B cell (primary cell): ENCODE measurements at regions not wholly inside any gene's neighbourhood (a gene's known extent, or its start where the extent isn't known, plus 50 kb on each side); places are given as distances from the start of the nearest gene placed in this dataset.

Experiments
- ATAC-seq: fragments of 200-7000 bp; cut with Tn5 transposase; one replicate; pipeline ENCODE4 v1.10.0; 2021; ENCODE audit warnings: low read depth, mild to moderate bottlenecking, moderate number of reproducible peaks, moderate library complexity
- CTCF ChIA-PET: fragments of 350-600 bp; sonication (Branson Sonifier 250); formaldehyde crosslinking; loops from one replicate; lab custom pipeline; 2021; ENCODE audit warnings: antibody characterized with exemption, inconsistent platforms; lab: Charles Lee
- POLR2A ChIA-PET: fragments of 350-600 bp; sonication (Branson Sonifier 250); formaldehyde crosslinking; loops from one replicate; lab custom pipeline; 2021; ENCODE audit warnings: antibody characterized with exemption; lab: Charles Lee
- DNase-seq: peaks from one replicate; pipeline ENCODE4 v3.0.0; 2013
- H2AFZ ChIP-seq: 2 replicates; pipeline ENCODE4 v1.6.1; 2012; ENCODE audit warnings: mild to moderate bottlenecking, low read depth, low read length; ENCODE audit not compliant: insufficient read depth, poor library complexity, severe bottlenecking
- H3K27ac ChIP-seq, 2 donors: 1 replicate in 1 of 2; 2 replicates in 1 of 2; pipeline ENCODE4 v1.5.1; 2012 to 2013; ENCODE audit warnings: low read length in 2 of 2, mild to moderate bottlenecking in 2 of 2, moderate library complexity in 1 of 2
- H3K27me3 ChIP-seq, 4 experiments: fragments of 200-600 bp in 1 of 4; sonication (generic) in 1 of 4; replicated peaks in 1 of 4; 1 replicate in 2 of 4; 2 replicates in 2 of 4; pipeline versions ENCODE4 v1.6.1 to v1.7.0; 2013 to 2016; ENCODE audit warnings: low read length in 3 of 4, mild to moderate bottlenecking in 2 of 4, mixed read lengths in 1 of 4, moderate library complexity in 1 of 4; ENCODE audit not compliant: insufficient read depth in 4 of 4, control insufficient read depth in 3 of 4; ENCODE audit errors: control extremely low read depth in 1 of 4
- H3K36me3 ChIP-seq, 2 experiments: replicated peaks in 1 of 2; 1 replicate in 1 of 2; 2 replicates in 1 of 2; pipeline versions ENCODE4 v1.6.1 to v1.7.1; 2013; ENCODE audit warnings: low read length in 1 of 2; ENCODE audit not compliant: insufficient read depth in 2 of 2, control insufficient read depth in 1 of 2; ENCODE audit errors: control extremely low read depth in 1 of 2, extremely low read depth in 1 of 2
- H3K4me1 ChIP-seq, 2 donors: fragments of 200-600 bp in 1 of 2; sonication (generic) in 1 of 2; 1 replicate in 1 of 2; 2 replicates in 1 of 2; pipeline versions ENCODE4 v1.5.1 to v1.6.1; 2013 to 2017; ENCODE audit warnings: low read length in 2 of 2; ENCODE audit not compliant: control insufficient read depth in 2 of 2, insufficient read depth in 2 of 2
- H3K4me2 ChIP-seq: replicated peaks from 2 replicates; pipeline ENCODE3; 2012; ENCODE audit warnings: mild to moderate bottlenecking, low read depth, low read length; ENCODE audit not compliant: poor library complexity, severe bottlenecking
- H3K4me3 ChIP-seq, 5 experiments: fragments of 200-600 bp in 1 of 5; sonication (generic) in 1 of 5; 1 replicate in 3 of 5; 2 replicates in 2 of 5; pipeline versions ENCODE4 v1.5.1 to v1.7.0; 2011 to 2016; ENCODE audit warnings: low read length in 4 of 5, mild to moderate bottlenecking in 4 of 5, low read depth in 2 of 5, control low read depth in 1 of 5, moderate library complexity in 1 of 5; ENCODE audit not compliant: insufficient read depth in 1 of 5; ENCODE audit errors: control extremely low read depth in 1 of 5, extremely low read depth in 1 of 5
- H3K79me2 ChIP-seq: fragments of 200-600 bp; sonication (generic); one replicate; pipeline ENCODE4 v1.6.0; 2016; ENCODE audit warnings: low read length; ENCODE audit not compliant: control insufficient read depth, insufficient read depth
- H3K9ac ChIP-seq: fragments of 200-600 bp; sonication (generic); 2 replicates; pipeline ENCODE4 v1.6.1; 2017; ENCODE audit warnings: mild to moderate bottlenecking, low read length, moderate library complexity
- H3K9me3 ChIP-seq, 3 donors: one replicate each; pipeline versions ENCODE4 v1.6.1 to v1.7.1; 2013; ENCODE audit warnings: low read length in 2 of 3; ENCODE audit not compliant: control insufficient read depth in 2 of 3, insufficient read depth in 1 of 3; ENCODE audit errors: control extremely low read depth in 1 of 3
- H4K20me1 ChIP-seq: 2 replicates; pipeline ENCODE4 v1.6.0; 2012; ENCODE audit warnings: mild to moderate bottlenecking, low read length; ENCODE audit not compliant: insufficient read depth, control insufficient read depth, poor library complexity, severe bottlenecking
- H3K27ac Mint-ChIP-seq: one replicate; pipeline ENCODE4 v1.8.0; 2021; ENCODE audit warnings: mixed read lengths
- H3K27me3 Mint-ChIP-seq: one replicate; pipeline ENCODE4 v1.8.0; 2021; ENCODE audit warnings: mixed read lengths
- H3K4me1 Mint-ChIP-seq: one replicate; pipeline ENCODE4 v1.8.0; 2021; ENCODE audit warnings: mixed read lengths
- H3K4me3 Mint-ChIP-seq: one replicate; pipeline ENCODE4 v1.8.0; 2021; ENCODE audit warnings: mixed read lengths
- H3K9me3 Mint-ChIP-seq: one replicate; pipeline ENCODE4 v1.8.0; 2022; ENCODE audit warnings: mixed read lengths; ENCODE audit not compliant: insufficient read depth
- EZH2 ChIP-seq: IDR thresholded peaks from 2 replicates; pipeline ENCODE4 v1.6.1; 2012; ENCODE audit warnings: borderline replicate concordance, low read depth, mild to moderate bottlenecking, moderate library complexity, low read length; ENCODE audit not compliant: insufficient read depth, poor library complexity, severe bottlenecking
- WGBS: methylation state at CpG from one replicate; pipeline ENCODE4 v1.1.5; 2013; ENCODE audit warnings: missing lambda C conversion rate; ENCODE audit not compliant: insufficient coverage; 5-methylcytosine and 5-hydroxymethylcytosine counted together
- intact Hi-C: fragments of 100-400 bp; cut with micrococcal nuclease; formaldehyde crosslinking; loops from one replicate; pipeline ENCODE4 v1.10.0; 2022
- TF ChIP-seq, protein P1 (sequence below): fragments of 200-600 bp; IDR thresholded peaks from one replicate; pipeline ENCODE4 v1.8.0; 2022; ENCODE audit warnings: antibody characterized with exemption, mild to moderate bottlenecking

DNA sequence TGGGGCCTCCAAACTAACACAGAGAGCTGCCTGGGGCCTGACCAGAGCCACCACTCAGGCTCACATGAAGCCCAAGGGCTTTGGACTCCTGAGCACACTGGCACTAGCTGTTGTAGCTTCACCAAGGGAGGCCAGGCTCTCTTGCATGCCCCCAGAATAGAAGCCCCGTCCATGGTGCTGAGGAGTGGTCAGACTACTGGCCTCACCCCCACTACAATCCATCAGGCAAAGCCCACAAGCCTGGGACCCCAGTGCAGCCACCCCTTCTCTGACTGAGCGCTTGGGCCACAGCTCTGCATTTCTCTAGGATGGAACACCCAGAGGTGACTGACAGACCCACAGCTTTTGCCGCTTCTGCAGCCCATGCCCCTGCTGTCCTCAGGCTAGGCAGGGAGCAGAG, 180.8 kb downstream of the PYDC2 start:
- Histone ChIP-seq H3K4me2 (no peak overlapping the region), H3K79me2 (no peaks in the 10 kb centered on the region), H2AFZ (no peak overlapping the region), H3K4me1 (no peaks in the 10 kb centered on the region), H3K9me3 (peaks cover 0 to 13% (median 0%) of the 10 kb centered on the region in 3 donors), H3K4me3 (no peak overlapping the region), H3K9ac (no peak overlapping the region), H3K27me3 (no peaks in the 10 kb centered on the region), H4K20me1 (no peaks in the 10 kb centered on the region), H3K36me3 (no peaks in the 10 kb centered on the region), H3K27ac (no peak overlapping the region)
- 93% methylated on average over 3 of the region's 3 CpGs for WGBS
- POLR2A ChIA-PET, result no interaction called here
- no peak overlapping the region for H3K4me3 Mint-ChIP-seq
- H3K27ac Mint-ChIP-seq, result no peak overlapping the region
- H3K4me1 Mint-ChIP-seq, result no peaks in the 10 kb centered on the region
- no peaks in the 10 kb centered on the region for H3K27me3 Mint-ChIP-seq
- DNase-seq (no peak), ATAC-seq (no peak)
- TF ChIP-seq EZH2, result no peak
- TF ChIP-seq, protein P1, sequence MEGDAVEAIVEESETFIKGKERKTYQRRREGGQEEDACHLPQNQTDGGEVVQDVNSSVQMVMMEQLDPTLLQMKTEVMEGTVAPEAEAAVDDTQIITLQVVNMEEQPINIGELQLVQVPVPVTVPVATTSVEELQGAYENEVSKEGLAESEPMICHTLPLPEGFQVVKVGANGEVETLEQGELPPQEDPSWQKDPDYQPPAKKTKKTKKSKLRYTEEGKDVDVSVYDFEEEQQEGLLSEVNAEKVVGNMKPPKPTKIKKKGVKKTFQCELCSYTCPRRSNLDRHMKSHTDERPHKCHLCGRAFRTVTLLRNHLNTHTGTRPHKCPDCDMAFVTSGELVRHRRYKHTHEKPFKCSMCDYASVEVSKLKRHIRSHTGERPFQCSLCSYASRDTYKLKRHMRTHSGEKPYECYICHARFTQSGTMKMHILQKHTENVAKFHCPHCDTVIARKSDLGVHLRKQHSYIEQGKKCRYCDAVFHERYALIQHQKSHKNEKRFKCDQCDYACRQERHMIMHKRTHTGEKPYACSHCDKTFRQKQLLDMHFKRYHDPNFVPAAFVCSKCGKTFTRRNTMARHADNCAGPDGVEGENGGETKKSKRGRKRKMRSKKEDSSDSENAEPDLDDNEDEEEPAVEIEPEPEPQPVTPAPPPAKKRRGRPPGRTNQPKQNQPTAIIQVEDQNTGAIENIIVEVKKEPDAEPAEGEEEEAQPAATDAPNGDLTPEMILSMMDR, result no peak
- intact Hi-C loops, result no loop called here
- H3K9me3 Mint-ChIP-seq, result peaks cover 8% of the 10 kb centered on the region
- CTCF ChIA-PET, result no interaction called here

DNA sequence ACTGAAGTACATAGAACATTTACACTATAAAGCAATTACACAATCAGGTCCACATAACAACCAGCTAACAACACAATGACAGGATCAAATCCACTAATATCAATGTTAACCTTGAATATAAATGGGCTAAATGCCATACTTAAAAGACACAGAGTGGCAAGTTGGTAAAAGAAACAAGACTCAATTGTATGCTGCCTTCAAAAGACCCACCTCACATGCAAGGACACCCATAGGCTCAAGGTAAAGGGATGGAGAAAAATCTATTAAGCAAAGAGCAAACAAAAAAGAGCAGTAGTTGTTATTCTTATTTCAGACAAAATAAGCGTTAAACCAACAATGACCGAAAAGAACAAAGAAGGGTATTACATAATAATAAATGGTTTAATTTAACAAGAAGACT, 183.3 kb downstream of the PYDC2 start:
- no peaks in the 10 kb centered on the region for H3K27me3 Mint-ChIP-seq
- H3K27ac Mint-ChIP-seq, result no peak overlapping the region
- H3K9me3 Mint-ChIP-seq, result peaks cover 8% of the 10 kb centered on the region
- no peaks in the 10 kb centered on the region for H3K4me1 Mint-ChIP-seq
- no CpG with 5 or more reads among the region's 2 CpGs for WGBS
- ChIA-PET CTCF (no interaction called here), POLR2A (no interaction called here)
- Histone ChIP-seq H2AFZ (no peak overlapping the region), H3K27me3 (no peaks in the 10 kb centered on the region), H3K4me1 (no peaks in the 10 kb centered on the region), H3K36me3 (no peaks in the 10 kb centered on the region), H3K9ac (no peak overlapping the region), H3K79me2 (no peaks in the 10 kb centered on the region), H3K27ac (no peak overlapping the region), H3K9me3 (peaks cover 0 to 13% (median 0%) of the 10 kb centered on the region in 3 donors), H3K4me2 (no peak overlapping the region), H3K4me3 (no peak overlapping the region), H4K20me1 (no peaks in the 10 kb centered on the region)
- ATAC-seq (no peak), DNase-seq (no peak)
- intact Hi-C loops, result no loop called here
- TF ChIP-seq EZH2, result no peak
- TF ChIP-seq, protein P1, result no peak
- no peak overlapping the region for H3K4me3 Mint-ChIP-seq
